NCI-H1436 treated with DMSO at 0.1 percent for 48 hours (cell line): ENCODE measurements at regions not wholly inside any gene's neighbourhood (a gene's known extent, or its start where the extent isn't known, plus 50 kb on each side); places are given as distances from the start of the nearest gene placed in this dataset.
"Not testable (repeated sequence)": the region's sequence is repeated elsewhere in the genome, so short reads cannot be mapped to it uniquely, and the experiment has no call there.

Source experiments
- DNase-seq: peaks from one replicate; lab custom pipeline; 2025; lab: John Stamatoyannopoulos, UW

DNA sequence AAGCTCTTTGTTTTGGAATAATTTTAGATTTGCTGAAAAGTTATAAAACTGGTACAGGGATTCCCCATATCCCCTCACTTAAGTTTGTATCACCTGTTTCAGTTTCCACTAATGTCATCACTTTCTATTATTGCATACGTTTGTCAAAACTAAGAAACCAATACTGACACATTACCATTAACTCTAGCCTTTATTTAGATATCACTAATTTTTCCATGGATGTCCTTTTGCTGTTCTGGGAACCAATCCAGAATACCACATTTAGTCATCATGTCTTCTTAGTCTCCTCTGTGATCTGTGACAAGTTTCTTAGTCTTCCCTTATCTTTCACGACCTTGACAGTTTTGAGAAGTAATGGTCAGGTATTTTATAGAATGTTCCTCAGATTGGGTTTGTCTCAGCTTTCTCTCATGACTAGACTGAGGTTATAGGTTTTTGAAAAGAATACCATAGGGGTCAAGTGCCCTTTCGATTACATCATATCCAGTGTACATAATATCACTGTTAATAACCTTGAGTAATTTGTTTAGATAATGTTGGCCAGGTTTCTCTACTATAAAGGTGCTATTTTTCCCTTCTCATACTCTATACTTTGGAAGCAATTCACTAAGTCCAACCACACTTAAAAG lies 51.9 kb upstream of the NMUR2 start:
- no peak for DNase-seq

DNA sequence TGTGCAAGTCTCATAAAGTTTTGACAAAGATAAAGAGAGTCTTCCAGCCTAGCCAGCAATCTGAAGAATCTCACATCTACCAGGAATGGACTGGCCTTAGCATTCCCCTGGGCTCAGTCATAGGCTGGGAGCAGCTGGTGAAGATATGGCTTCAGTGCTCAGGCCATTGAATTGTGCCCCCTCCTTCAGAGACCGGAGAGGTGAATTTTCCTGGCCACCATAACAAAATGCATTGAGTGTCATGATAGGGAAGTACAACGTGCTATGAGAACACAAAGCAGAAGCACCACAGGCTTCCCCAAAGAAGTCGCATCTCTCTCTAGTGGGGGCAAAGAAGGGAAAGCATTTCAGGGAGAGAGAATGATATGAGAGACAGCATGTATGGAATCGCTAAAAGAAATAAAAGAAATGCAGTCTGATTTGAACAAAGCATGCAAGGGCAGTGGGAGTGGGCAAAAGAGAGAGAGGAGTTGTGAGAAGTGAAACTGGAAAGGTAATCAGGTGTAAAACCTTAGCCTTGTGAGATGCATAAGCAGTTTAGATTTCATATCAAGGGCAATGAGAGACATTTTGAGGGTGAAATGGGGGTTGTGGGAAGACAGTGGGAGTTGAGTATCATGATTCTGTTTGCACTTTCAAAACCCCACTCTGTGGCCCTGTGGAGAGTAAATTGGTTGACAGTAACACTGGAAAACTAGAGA lies 57.1 kb upstream of the NMUR2 start:
- no peak for DNase-seq

DNA sequence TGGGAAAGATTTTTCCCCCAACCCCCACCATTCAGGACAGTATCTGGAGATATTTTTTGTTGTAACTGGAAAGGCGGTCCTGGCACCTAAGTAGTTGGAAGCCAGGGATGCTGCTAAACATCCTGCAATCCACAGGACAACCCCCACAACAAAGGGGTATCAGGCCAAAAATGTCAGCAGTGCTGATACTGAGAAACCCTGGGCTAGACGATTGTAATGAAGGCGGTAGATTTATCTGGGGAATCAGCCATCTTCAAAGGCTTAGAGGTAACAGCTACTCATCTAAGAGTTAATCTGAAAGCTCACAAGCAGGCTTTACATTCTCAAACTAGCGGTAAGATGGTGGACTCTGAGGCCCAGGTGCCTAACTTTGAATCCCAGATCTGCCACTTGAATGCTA lies 59.0 kb upstream of the NMUR2 start:
- no peak for DNase-seq

DNA sequence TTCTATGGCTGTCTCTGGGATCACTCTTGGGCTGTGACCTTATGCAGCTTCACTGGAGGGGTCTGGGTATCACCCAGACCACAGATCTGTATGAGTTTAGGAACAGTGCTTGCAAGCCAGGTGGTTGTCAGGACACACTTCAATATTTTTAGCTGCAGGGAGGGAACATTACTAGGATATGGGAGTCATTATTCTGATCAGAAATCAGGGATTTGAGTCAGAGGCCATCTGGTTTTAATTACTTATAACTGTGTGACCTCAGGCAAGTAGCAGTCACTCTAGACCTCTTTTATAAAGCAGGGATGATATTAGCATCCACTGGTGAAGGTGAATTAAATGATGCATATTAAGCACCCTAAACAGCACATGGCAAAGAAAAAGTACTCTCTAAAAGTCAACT lies 60.1 kb upstream of the NMUR2 start:
- DNase-seq: no peak

DNA sequence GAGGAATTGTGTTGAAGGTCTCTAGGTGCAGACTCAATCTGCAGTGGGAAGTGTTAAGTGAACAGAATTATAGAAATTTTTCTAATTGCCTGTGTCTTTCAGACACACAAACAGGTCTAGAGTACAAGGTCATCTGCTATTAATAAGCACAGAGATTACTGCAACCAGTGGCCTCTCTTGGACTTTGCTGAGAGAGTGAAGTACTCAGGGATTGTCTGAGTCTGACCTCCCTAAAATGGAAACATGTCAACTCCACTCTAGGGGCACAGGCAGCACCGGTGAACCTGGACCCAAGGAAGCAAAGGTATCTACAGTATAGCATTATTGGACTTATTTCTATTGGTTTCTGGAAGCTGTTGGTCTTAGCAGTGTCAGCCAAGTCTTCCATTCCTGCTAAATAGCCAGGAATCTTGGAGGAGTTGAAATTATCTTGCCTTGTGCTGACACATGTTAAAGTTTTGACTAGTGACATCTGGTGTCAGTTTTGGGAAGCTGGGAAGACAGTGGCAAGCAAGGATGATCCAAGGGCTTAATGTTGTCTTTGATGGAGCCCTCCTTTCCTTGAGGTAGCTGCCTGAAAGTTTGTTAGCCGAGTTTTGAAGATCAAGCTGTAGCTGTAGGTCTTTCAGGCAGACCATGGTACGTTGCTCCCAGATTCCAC lies 61.1 kb upstream of the NMUR2 start:
- DNase-seq: no peak

DNA sequence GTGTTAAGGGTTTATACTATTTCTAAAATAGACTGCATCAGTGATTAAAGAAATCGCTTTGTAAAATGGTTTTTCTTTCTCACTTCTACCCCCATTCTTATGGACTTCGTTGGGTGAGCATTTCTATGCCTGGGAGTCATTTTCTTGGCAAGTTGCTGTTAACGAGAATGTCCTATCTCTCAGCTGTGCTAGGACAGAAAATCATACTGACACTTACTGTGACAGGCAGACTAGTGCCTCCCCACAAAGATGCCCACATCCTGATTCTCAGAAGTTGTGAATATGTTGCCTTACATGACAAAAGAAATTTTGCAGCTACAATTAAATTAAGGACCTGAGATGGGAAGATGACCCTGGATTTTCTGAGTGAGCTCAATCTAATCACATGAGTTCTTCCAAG lies 65.1 kb upstream of the NMUR2 start:
- DNase-seq: no peak

DNA sequence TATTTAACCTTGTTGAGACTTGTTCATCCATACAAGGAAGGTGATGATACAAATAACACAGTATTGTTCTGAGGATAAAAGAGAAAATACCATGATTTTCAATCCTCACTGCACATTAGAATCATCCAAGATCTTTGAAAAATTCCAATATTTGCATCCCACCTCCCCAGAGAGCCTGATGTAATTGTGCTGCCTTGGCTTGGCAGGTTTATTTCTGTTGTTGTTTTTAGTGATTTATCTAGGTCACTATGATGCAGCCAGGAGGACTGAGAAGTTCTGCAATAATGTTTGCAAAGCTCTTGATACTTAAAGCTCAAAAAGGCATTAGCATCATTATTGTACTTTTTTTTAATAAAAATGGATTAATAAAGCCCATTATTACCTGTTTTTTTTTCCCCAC lies 67.0 kb upstream of the NMUR2 start:
- DNase-seq: no peak

DNA sequence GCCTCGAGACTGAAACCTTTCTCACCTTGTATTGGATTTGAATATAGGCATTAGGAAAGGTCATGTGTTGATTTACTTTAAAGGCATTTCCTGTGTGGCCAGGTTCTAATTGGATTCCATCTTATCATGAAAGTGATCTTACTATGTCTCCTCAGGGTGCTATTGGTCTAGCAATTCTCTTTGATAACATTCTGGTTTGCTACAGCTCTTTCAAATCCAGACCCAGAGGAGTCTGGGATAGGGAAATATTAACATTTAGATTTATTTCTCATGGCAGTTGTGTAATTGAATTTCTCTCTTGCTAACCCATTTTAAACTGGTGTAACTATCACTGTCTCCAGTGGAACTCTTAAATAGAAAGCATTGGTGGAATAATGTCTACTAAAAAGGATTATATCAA lies 69.9 kb upstream of the NMUR2 start:
- no peak for DNase-seq

DNA sequence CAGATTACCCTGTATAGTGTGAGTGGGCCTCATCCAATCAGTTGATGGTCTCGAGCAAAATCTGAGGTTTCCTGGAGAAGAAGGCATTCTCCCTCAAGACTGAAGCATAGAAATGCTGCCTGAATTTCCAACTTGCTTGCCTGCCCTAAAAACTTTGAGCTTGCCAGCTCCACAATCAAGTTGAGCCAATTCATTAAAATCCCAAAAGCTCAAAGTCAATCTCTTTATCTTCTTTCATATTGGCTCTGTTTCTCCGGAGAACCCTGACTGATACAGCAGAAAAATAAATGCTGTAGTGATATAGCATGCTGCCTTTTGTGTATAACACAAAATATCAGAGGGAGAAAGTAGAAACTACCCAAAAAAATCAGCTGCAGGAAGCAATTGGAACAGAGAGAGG lies 72.5 kb upstream of the NMUR2 start:
- DNase-seq: no peak

DNA sequence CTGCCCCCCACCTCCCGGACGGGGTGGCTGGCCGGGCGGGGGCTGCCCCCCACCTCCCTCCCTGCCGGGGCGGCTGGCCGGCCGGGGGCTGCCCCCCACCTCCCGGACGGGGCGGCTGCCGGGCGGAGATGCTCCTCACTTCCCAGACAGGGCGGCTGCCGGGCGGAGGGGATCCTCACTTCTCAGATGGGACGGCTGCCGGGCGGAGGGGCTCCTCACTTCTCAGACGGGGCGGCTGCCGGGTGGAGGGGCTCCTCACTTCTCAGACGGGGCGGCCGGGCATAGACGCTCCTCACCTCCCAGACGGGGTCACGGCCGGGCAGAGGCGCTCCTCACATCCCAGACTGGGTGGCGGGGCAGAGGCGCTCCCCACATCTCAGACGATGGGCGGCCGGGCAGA lies 74.8 kb upstream of the NMUR2 start:
- DNase-seq: not testable (repeated sequence)

DNA sequence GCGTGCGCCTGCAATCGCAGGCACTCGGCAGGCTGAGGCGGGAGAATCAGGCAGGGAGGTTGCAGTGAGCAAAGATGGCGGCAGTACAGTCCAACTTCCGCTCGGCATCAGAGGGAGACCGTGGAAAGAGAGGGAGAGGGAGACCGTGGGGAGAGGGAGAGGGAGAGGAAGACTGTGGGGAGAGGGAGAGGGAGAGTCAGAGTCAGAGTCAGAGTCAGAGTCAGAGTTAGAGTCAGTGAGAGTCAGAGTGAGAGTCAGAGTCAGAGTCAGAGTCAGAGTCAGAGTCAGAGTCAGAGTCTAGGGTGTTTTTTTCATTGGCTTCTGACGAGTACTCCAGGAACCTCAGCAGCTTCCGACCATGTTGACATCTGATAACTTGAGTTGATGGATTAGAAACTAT lies 75.6 kb upstream of the NMUR2 start:
- not testable (repeated sequence) for DNase-seq

DNA sequence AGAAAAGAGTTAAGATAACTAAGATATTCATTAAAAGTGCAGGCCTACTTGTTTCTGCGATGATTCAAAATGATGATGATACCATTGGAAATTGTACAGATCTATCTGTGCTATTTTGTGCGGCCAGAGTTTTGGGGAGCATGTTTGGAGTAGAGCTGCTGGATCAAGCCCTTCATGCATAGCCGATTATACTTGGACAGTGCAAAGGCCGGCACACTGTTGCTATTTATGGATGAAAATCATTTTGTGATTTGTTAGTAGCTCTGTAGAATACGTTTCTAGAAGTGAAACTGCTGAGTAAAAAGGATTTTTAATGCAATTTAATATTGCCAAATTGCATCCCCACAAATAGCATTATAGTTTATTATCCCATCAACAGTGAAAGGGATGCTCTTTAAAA lies 82.1 kb upstream of the NMUR2 start:
- no peak for DNase-seq

DNA sequence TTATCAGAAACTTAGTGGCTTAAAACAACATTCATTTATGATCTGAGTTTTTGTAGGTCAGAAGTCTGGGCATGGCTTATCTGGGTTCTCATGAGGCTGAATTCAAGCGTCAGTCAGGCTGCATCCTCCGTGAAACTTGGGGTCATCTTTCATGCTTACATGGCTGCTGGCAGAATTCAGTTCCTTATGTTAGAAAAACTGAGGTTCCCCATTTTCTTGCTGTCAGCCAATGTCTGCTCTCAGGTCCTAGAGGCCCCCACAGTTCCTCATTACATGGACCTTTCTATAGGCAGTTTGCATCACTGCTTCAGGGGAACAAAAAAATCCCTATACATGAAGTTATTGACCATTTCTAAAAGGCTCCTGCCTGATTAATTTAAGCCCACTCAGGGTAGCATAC lies 83.8 kb upstream of the NMUR2 start:
- no peak for DNase-seq

DNA sequence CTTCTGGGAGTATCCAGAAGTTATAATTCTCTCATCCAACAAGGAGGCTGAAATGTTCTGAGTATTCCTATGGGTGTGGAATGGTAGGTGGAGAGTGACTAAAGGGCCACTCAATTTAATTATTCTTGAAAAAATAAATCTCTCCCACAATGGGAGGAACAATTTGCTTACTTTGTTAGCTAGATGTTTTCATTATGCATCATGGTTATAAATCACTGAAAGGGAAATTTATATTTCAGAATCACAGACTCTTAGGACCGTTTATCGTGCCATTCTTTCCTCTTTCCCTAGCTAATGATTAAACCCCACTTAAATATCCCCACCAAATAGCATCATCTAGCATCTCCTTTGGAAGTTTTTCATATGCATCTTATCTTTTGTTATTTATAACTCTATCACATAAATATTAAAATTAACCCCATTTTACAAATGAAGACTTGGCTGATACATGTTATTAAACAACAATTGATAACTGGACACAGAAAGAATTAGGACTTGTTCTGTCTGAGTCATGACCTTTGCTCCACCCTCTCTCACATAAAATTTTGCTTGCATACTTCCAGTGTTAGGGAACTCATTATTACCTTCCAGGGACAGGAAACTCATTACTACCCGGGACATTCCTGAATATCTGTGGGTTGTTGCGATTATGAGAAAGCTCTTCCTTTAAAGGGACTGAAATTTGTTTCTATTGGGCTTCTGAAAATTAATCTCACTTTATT lies 94.9 kb upstream of the NMUR2 start:
- no peak for DNase-seq

DNA sequence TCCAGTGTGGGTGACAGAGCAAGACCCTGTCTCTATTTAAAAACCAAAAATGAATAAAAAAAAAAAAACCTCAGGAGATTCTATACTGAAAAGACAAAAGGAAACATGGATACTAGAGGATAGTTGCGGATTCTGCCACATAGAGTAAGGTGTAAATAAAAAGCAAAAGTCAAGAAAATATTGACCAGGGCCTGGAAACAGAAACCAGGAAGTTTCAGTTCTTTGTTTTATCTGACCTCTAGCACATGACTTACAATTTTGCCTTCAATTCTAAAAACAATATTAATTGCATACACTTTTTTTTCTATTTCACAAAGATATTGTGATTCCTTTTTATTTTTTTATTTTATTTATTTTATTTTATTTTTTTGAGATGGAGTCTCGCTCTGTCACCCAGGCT lies 96.2 kb upstream of the NMUR2 start:
- DNase-seq: no peak

DNA sequence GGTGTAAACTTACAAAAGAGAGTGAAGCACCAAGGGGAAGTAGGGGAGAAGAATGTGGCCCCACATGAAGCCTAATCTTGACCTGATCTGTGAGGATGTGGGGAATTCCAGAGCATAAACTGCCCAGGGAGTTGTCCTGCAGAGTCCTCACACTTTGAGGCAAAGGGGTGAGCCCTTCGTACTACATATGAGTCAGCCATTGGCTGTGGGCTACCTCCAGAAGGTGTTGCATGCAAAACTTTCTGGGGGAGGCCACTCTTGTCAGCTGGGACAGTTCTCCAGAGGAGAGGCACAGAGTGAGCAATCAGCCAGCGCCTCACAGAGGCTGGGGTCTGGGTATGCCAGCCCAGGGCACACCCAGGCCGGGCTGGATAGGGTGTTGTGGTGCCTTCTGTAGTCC lies 98.1 kb upstream of the NMUR2 start:
- no peak for DNase-seq

DNA sequence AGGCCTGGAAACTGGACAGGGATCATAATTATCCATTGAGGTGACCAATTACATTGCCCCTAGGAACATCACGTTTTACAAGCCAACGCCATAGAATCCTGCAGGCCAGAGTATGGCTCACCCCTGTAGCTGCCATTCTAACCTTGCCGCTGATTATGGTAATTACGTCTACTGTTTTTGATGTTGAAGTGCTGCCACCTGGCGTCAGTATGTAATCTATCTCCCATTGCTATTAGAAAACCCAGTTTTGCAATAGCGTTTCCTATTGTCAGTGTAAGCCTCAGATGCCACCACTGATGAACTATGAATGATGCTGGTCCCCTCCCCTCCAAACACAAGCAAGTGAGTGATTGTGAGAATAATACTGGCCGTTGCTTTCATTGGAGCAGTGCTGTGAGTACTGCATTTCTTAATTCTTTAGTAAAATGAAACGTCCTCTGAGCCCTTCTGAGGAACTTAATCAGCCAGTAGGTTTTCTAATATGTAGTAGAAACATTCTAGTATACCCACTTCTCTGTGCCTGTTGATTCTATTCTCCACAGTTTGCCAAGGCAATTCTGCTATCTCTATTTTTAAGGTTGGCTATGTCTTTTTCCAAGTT lies 100.5 kb upstream of the NMUR2 start:
- DNase-seq: peak; percentile 65

DNA sequence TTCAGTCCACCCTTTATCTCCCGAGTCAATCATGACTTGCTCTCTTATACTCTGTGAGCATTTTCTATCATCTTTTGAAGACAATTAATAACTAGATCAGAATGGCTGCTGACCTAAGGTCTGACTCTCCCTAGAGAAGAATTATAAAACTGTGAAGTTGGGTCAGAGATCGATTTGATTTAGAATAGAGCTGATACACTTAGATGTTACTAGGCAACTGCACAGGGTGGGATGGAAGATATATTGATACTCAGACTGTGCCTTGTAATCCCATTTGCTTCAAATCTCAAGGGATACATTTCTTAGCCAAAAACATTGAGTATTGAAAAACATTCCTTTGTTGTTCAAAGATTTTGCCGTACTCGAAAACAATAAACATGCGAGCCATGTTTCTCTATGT lies 106.0 kb upstream of the NMUR2 start:
- no peak for DNase-seq

DNA sequence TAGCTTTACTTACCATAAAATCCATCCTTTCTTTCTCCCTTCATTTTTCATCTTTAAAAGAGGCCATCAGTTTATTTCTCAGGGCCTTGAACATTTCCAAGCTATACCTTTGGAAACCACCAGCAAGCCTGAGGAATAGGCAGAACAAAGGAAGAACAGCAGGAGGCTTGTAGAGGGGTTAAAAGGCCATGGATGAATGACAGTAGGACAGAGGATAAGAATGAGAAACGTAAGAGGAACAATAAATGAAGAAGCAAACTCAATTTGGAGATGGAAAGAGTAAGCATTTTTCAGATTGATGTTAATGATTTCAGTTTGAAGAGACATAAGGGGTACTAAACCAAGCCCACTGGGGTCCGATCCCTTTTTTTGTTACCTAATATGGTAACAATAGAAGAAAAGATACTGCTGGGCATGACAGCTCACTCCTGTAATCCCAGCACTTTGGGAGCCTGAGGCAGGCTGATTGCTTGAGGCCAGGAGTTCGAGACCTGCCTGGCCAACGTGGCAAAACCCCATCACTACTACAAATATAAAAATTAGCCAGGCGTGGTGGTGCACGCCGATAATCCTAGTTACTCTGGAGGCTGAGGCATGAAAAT lies 106.6 kb upstream of the NMUR2 start:
- DNase-seq: no peak

DNA sequence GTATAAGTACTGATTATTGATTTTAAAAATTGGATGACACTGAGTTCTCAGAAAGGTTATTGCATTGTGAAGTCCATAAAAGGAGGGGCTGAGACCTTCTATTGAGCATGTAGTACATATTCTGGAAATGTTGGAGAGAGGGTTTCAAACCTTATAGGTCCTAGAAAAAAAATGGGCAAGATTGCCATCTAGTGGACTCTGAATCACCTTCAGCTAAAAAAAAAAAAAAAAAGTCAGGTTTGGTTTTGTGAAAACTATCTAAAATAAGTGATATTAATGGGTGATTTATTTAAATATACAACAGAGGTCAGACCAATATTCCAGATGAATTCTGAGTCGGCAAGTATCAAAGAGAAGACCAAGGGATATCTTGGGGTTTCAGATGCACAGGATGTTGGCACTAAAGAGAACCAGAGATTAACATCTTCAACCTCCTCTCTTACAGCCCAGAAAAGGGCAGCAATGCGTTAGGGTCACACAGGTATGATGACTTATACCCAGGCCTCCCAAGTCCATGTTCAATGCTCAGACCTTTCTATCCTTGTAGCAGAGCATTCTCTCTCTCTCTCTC lies 109.8 kb upstream of the NMUR2 start:
- DNase-seq: no peak

DNA sequence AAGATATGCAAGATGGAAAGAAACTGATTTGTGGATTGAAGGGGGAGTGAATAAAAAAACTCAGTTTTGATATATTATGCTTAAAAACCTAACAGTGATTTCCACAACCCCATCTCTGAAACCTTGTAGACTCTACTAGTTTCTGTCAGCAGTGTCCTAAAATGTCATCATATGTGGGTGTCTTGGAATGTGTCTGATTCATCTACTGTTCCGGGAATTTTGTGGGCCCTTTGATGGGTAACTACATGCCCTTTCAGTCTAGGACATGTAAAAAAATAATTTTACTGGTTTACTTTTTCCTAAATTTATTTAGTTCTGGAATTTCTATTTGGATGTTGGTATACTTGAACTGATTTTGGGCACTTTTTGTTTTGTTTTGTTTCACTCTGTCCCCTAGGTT lies 118.9 kb upstream of the NMUR2 start:
- no peak for DNase-seq
